HG02623 (cell line): ENCODE measurements at regions not wholly inside any gene's neighbourhood (a gene's known extent, or its start where the extent isn't known, plus 50 kb on each side); places are given as distances from the start of the nearest gene placed in this dataset.

Source experiments
- ATAC-seq: cut with Tn5 transposase; IDR thresholded peaks from one replicate; pipeline ENCODE4 v1.9.1; 2021; ENCODE audit warnings: moderate library complexity; ENCODE audit not compliant: unreplicated experiment

DNA sequence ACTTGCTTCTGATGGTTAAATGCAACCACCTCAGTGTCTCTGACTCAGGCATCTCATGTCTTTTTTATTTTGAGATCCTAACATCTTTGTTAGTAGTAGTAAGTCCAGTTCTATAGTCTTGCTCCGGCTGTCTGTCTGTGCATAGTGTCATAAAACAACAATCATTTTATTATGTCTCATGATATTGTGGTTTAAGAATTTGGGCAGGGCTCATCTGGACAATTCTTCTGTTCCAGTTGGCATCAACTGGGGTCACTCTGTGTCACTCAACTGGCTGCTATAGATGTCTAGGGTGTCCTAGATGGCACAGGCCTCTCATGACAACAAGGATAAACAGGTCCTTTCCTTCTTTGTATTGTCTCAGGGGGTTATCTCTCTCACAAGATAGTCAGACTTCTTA lies 299.6 kb upstream of the ZNF521 start:
- no peak for ATAC-seq

DNA sequence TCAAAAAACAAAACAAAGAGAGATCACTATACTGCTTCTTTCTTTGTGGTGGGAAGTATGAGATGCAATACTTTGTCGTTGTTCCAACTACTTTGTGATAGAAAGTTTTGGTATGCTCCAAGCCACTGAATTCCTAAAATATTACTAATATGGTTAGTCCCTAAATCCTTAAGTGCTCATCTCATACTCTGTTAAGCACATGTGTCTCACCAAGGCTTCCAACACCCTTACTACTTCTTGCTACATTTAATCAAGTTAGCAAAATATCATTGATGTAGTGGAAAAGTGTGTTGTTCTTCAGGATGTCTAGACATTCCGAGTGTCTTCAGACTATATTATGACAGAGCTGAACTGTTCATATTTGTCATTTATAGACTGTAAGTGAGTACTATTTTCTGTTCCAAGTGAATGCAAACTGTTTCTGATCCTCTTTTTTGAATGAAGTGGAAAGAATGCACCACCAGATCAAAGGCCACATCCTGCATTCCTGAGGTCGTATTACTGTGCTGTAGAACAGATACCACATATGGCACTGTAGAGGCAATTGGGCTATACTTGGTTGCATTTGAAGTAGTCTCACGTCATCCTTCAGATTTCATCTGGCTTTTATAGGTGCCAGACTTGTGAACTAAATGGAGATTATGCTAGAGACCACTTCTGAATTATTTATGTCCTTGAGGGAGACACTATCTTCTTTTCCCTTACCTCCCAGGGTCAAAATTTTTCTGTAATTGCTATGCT lies 298.4 kb upstream of the ZNF521 start:
- ATAC-seq, result no peak

- no peak for ATAC-seq
Observed at GRCh38 chr18:25648716-25649260, 296.8 kb upstream of the ZNF521 start.

DNA sequence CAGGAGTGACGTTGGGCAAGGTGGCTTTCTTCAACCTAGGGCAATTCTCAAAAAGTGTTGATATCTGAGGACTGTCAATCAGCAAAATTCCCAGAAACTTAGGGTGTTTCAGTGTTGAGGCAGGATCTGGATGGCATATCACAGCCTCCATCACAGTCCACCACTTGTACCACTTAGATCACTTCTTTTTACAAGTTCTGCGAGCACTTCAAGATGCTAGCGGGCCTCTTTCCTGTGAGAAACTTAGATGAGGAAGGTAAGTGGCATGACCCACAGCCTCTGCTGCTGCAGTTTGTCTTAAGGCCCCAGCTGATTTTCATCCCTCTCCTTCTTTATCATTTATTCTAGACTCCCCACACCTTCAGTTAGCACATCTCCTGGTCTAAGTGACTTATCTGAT lies 295.4 kb upstream of the ZNF521 start:
- no peak for ATAC-seq

DNA sequence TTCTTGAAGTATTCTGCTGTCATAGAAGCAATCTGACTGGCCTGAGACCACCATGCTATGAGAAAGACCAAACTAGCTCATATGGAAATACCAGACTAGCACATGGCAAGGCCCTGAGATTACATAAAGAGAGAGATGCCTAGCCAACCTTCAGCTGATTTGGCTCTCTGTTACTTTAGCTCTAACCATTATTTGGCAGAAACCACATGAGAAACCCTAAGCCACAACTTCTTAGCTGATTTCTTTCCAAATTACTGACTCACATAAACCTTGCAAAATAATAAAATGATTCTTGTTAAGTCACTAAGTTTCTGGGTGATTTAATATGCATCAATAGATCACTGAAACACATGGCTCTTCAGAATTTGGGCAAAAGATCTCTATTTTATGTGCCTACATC lies 295.0 kb upstream of the ZNF521 start:
- no peak for ATAC-seq

DNA sequence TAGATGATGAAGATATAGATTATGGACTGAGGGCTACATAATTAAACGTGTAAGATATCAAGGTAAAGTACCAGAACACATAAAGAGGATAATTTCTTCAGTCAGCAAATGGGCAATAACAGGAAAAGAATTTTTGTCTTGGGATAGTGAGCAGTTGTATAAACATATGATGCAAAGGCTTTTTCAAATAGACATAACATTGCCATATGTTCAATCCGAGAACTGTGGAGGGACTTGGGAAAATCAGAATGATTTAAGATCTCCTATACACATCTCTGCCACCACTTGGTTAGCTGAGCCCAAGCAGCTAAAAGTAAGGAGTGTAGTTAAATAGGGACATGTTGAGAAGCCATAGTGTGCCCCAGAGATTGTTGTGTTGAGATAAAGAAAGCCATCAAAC lies 287.6 kb upstream of the ZNF521 start:
- ATAC-seq, result no peak

GRCh38 chr18:25633563-25633962 lies 281.6 kb upstream of the ZNF521 start:
- no peak for ATAC-seq

- no peak for ATAC-seq
Observed at GRCh38 chr18:25630682-25631081, 278.7 kb upstream of the ZNF521 start.

DNA sequence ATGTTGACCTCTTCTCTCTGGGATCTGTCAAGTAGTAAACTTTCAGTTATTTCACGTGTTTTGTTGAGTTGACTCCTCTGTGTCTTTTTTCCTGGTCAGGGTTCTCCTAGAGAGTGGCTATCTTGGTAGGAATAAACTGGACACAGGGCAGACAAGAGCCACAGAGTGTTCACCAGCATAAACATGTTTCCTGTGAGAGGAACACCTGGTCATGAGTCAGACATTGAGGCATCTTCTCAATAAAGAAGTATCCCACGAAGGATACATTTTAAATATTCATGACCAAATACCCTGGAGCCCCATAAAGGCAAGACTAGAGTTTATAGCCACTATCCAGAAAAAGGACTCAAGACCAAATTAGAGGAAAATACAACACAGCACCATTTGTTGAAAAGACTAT lies 269.7 kb upstream of the ZNF521 start:
- ATAC-seq, result no peak

- ATAC-seq, result no peak
Observed at GRCh38 chr18:25621144-25621543, 269.2 kb upstream of the ZNF521 start.

DNA sequence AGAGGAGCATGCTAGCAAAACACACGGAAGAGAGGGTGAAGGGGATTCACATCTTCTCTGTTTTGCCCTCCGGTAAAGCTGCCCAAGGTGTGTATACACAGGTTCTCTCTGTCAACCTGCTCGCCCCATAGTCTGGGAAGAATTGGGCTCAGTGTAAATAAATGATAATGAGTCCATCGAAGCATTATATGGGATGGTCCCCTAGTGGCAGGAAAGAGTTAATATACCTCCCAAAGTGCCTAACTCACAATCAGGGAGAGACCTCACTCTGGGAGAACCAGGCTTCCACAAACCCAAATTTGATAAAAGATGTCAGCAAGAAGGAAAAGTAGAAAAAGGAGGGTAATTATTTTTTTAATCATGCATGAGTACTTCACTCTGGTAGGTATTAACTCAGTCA lies 262.2 kb upstream of the ZNF521 start:
- no peak for ATAC-seq

DNA sequence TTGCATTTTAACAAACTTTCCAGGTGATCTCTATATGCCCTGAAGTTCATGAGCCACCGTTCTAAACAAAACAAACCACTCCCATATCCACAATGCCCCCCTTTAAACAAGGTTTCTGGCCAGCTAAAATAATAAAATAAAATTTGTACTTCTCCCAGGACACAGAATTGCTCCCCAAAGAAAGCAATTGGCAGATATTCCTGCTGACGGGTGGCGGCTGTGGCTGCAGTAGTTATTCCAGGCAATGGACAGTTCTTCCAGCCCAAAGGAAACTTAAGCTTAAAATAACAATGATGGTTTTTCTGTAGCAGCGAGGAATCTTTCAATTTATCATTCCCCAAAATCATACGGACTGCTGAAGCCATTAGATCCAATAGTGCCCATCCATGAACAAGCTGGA lies 260.5 kb upstream of the ZNF521 start:
- no peak for ATAC-seq

- no peak for ATAC-seq
Observed at GRCh38 chr18:25608091-25608490, 256.1 kb upstream of the ZNF521 start.

- ATAC-seq, result no peak
Observed at GRCh38 chr18:25604894-25605597, 253.1 kb upstream of the ZNF521 start.

DNA sequence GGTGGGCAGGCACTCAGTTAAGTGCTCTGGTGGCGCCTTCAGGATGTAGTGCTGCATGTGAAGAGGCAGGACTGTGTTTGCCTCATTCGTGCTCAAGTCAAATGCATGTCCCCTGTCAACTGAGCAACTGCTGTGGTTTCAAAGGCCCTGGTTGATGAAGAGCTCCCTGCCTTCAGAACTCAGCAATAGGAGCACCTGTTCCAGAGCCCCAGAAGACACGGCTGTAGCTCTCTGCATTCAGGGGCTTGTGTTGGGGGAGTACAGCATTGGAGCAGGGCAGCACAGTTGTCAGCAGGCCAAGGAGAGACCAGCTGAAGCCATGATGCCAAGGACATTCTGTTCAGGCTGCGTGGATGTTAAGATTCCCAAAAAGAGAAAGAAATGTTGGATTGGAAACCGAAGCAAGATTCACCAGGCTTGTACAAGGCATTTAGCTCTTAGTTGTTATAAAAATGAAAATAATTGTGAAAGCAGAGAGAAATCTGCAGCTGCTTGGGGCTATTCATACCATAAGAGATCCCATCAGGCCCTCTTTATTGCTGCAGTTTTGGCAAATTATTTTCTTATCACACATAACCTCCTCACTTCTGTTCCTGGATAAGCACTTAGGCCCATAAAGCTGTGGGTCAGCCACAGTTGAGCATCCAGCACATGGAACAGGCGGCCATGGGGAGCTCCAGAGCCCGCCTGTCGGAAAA lies 252.4 kb upstream of the ZNF521 start:
- ATAC-seq, result no peak

DNA sequence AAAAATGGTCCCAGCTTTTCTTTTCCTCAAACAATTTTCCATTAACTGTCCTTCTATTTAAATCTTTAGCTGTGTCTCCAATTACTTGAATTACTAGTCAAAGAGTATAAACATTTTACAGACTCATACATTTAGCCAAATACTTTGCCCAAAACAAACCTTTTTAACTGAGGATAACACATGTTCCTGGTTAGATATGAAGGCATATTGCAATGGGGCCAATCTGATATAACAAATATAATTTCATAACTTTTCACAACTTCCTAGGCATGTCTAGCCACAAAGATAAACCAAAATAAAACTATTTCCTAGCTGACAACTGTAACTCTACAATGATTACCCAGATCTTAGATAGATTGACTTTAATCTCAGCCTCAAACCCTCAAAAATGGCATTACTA lies 247.5 kb upstream of the ZNF521 start:
- no peak for ATAC-seq

DNA sequence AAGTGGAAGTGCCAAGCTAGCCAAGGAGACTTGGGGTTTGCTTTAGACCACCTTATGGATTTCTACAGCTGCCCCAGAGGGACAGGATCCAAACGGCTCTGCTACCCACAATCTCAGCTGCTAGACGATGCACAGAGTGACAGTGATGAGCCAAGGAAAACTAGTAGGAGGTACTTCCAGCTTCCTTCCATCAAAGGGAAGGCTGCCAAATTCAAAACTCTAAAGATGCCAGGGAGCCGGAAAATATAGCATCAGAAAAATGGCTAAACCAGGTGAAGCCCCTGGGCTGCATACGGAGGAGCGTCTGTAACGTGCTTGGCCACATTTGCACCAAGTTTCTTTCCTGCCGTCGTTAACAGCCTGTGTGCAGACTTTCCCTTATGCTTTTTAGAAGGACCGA lies 245.5 kb upstream of the ZNF521 start:
- ATAC-seq, result no peak

GRCh38 chr18:25595274-25596060 lies 243.5 kb upstream of the ZNF521 start:
- ATAC-seq, result no peak

- ATAC-seq, result no peak
Observed at GRCh38 chr18:25594351-25594750, 242.4 kb upstream of the ZNF521 start.

DNA sequence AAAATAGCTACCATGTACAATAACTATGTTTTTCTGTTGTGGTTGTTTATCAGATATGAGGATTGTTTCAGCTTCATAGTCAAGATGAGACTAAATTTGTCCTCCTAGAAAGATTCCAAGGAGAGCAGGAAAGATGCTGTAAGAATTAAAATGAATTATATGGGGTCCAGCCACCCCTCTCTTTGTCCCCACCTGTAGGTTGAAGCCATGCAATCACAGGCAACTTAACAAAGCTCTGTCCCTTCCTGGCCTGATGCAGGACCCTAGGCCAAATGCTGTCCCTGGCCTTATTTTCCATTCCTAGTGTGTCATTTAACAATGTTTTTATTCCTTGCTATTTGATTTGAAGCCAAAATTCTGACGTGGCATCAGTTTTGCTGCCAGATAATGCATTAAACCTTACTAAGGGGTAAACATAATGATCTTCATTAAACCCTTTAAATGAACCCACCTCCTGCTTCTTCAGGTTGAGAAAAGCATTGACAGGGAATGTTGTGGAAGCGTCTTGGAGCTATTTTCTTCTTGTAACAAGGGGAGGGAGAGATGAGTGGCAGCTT lies 240.9 kb upstream of the ZNF521 start:
- ATAC-seq, result no peak

- ATAC-seq, result no peak
Observed at GRCh38 chr18:25590456-25590855, 238.5 kb upstream of the ZNF521 start.
